OCI-LY7 (cell line): ENCODE measurements at regions not wholly inside any gene's neighbourhood (a gene's known extent, or its start where the extent isn't known, plus 50 kb on each side); places are given as distances from the start of the nearest gene placed in this dataset.

Source experiments
- BruUV-seq: library from RNA; stranded (reverse); fragments of 400-500 nt; replicated peaks from 2 replicates; lab custom pipeline; 2021; lab: Mats Ljungman, UMichigan
- CTCF ChIA-PET: fragments of 300-600 bp; sonication (Branson Sonifier 250); formaldehyde crosslinking; loops from one replicate; lab custom pipeline; 2022; ENCODE audit warnings: antibody characterized with exemption; ENCODE audit not compliant: unreplicated experiment; lab: Charles Lee
- POLR2A ChIA-PET: fragments of 300-600 bp; sonication (Branson Sonifier 250); formaldehyde crosslinking; loops from one replicate; lab custom pipeline; 2022; ENCODE audit warnings: antibody characterized with exemption; lab: Charles Lee
- DNase-seq: peaks from one replicate; pipeline ENCODE4 v3.0.0-alpha.2; 2015; ENCODE audit warnings: low spot score
- H2AFZ ChIP-seq: fragments of 200-600 bp; sonication (generic), shearing (Covaris generic); 2 replicates; pipeline ENCODE4 v1.6.1; 2014; ENCODE audit warnings: mild to moderate bottlenecking, antibody characterized with exemption, low read length, moderate library complexity
- H3K27ac ChIP-seq: fragments of 200-600 bp; sonication (generic); 2 replicates; pipeline ENCODE4 v1.5.1; 2014; ENCODE audit warnings: mixed run types, low read depth, mild to moderate bottlenecking, moderate library complexity, low read length, inconsistent platforms; ENCODE audit not compliant: poor library complexity, severe bottlenecking
- H3K36me3 ChIP-seq: fragments of 200-600 bp; sonication (generic); 2 replicates; pipeline ENCODE4 v1.6.1; 2014; ENCODE audit warnings: mild to moderate bottlenecking, antibody characterized with exemption, low read length, moderate library complexity, mixed read lengths; ENCODE audit not compliant: insufficient read depth
- H3K4me1 ChIP-seq: fragments of 200-600 bp; sonication (generic); 2 replicates; pipeline ENCODE4 v1.5.1; 2014; ENCODE audit warnings: mild to moderate bottlenecking, low read length; ENCODE audit not compliant: insufficient read depth, poor library complexity, severe bottlenecking
- H3K4me2 ChIP-seq: fragments of 200-600 bp; sonication (generic); 2 replicates; pipeline ENCODE4 v1.6.1; 2014; ENCODE audit warnings: mild to moderate bottlenecking, low read length
- H3K4me3 ChIP-seq: fragments of 200-600 bp; sonication (generic); 2 replicates; pipeline ENCODE4 v1.5.1; 2014; ENCODE audit warnings: mild to moderate bottlenecking, low read depth, low read length; ENCODE audit not compliant: poor library complexity, severe bottlenecking
- H3K79me2 ChIP-seq: fragments of 200-600 bp; sonication (generic); 2 replicates; pipeline ENCODE4 v1.6.1; 2016; ENCODE audit warnings: low read depth, mild to moderate bottlenecking, low read length, moderate library complexity, mixed read lengths; ENCODE audit not compliant: insufficient read depth
- H3K9me2 ChIP-seq: fragments of 200-600 bp; sonication (generic); 2 replicates; pipeline ENCODE4 v1.6.1; 2016; ENCODE audit warnings: mild to moderate bottlenecking, low read length, mixed read lengths; ENCODE audit not compliant: insufficient read depth
- H3K9me3 ChIP-seq: fragments of 200-600 bp; sonication (generic); 2 replicates; pipeline ENCODE4 v1.6.1; 2014; ENCODE audit warnings: mild to moderate bottlenecking, mixed run types, low read length, mixed read lengths
- H4K20me1 ChIP-seq: fragments of 200-600 bp; sonication (generic); 2 replicates; pipeline ENCODE4 v1.6.1; 2014; ENCODE audit warnings: mild to moderate bottlenecking, antibody characterized with exemption, low read length, moderate library complexity, mixed read lengths; ENCODE audit not compliant: insufficient read depth
- EZH2phosphoT487 ChIP-seq: fragments of 200-600 bp; sonication (generic); IDR thresholded peaks from 2 replicates; pipeline ENCODE4 v1.6.1; 2018; ENCODE audit warnings: low read depth, borderline replicate concordance, mild to moderate bottlenecking, mixed run types, antibody characterized with exemption, low read length, moderate library complexity, mixed read lengths
- intact Hi-C: fragments of 100-400 bp; cut with micrococcal nuclease; formaldehyde crosslinking; loops from one replicate; pipeline ENCODE4 v1.10.0; 2022; ENCODE audit not compliant: unreplicated experiment
- TF ChIP-seq, protein P1 (sequence below): fragments of 200-600 bp; sonication (generic); conservative IDR thresholded peaks from 2 replicates; pipeline ENCODE4 v1.5.1; 2014; ENCODE audit warnings: mild to moderate bottlenecking, antibody characterized with exemption, low read length, moderate library complexity, mixed read lengths

GRCh38 chr4:12145106-12145505, 716.4 kb upstream of the HS3ST1 start:
- Histone ChIP-seq H3K36me3 (no peaks in the 10 kb centered on the region), H2AFZ (no peak overlapping the region), H3K9me3 (no peaks in the 10 kb centered on the region), H3K9me2 (no peaks in the 10 kb centered on the region), H3K4me1 (no peaks in the 10 kb centered on the region), H3K4me3 (no peak overlapping the region), H3K4me2 (no peak overlapping the region), H3K27ac (no peak overlapping the region), H3K79me2 (no peaks in the 10 kb centered on the region), H4K20me1 (no peaks in the 10 kb centered on the region)
- POLR2A ChIA-PET, result no interaction called here
- no peak for TF ChIP-seq EZH2phosphoT487
- TF ChIP-seq, protein P1, sequence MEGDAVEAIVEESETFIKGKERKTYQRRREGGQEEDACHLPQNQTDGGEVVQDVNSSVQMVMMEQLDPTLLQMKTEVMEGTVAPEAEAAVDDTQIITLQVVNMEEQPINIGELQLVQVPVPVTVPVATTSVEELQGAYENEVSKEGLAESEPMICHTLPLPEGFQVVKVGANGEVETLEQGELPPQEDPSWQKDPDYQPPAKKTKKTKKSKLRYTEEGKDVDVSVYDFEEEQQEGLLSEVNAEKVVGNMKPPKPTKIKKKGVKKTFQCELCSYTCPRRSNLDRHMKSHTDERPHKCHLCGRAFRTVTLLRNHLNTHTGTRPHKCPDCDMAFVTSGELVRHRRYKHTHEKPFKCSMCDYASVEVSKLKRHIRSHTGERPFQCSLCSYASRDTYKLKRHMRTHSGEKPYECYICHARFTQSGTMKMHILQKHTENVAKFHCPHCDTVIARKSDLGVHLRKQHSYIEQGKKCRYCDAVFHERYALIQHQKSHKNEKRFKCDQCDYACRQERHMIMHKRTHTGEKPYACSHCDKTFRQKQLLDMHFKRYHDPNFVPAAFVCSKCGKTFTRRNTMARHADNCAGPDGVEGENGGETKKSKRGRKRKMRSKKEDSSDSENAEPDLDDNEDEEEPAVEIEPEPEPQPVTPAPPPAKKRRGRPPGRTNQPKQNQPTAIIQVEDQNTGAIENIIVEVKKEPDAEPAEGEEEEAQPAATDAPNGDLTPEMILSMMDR, result no peak
- intact Hi-C loops, result no loop called here
- BruUV-seq, result no TSS peak
- CTCF ChIA-PET, result no interaction called here
- DNase-seq, result no peak

DNA sequence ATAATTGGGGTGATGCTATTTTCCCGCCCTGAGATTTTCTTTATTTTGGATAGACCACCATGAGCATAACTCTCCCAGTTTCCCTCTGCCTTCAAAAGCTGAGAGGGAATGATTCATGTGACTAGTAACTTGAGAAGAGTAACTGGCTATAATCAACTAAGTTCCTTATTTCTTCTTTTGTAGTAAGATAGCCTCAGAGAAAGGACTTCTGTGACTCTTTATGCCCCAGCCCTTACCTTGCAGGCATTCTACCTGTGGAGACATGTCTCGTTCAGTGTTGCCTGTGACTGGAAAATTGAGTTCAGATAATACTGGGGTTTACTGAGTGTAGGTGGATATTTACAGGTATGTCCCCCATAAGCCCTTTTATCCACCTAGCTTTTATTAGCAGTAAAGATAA, 715.4 kb upstream of the HS3ST1 start:
- intact Hi-C loops, result no loop called here
- Histone ChIP-seq H2AFZ (no peak overlapping the region), H3K79me2 (no peaks in the 10 kb centered on the region), H3K27ac (no peak overlapping the region), H3K4me2 (no peak overlapping the region), H3K36me3 (no peaks in the 10 kb centered on the region), H3K4me1 (no peaks in the 10 kb centered on the region), H4K20me1 (no peaks in the 10 kb centered on the region), H3K4me3 (no peak overlapping the region), H3K9me3 (no peaks in the 10 kb centered on the region), H3K9me2 (no peaks in the 10 kb centered on the region)
- CTCF ChIA-PET, result no interaction called here
- DNase-seq, result no peak
- TF ChIP-seq, protein P1, result no peak
- TF ChIP-seq EZH2phosphoT487, result no peak
- no TSS peak for BruUV-seq
- POLR2A ChIA-PET, result no interaction called here

DNA sequence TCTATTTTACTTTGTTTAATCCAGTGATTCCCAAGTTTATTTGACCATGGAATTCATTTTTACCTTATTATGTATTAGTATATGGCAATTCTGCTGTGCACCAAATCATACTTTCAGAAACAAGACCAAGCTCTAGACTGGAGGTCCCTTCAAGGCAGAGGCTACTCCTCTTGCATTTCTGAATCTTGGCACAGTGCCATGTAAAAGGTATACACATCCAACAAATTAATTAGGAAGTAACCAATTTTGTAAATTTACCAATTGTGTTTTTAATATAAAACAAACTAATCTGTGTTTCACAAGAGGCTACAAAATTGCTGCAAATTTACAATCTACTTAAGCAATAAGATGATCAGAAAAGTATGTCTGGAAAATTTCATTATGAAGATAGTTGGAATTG, 712.2 kb upstream of the HS3ST1 start:
- Histone ChIP-seq H3K4me1 (no peaks in the 10 kb centered on the region), H3K9me2 (no peaks in the 10 kb centered on the region), H3K27ac (no peak overlapping the region), H3K4me2 (no peak overlapping the region), H3K36me3 (no peaks in the 10 kb centered on the region), H3K79me2 (no peaks in the 10 kb centered on the region), H4K20me1 (no peaks in the 10 kb centered on the region), H2AFZ (no peak overlapping the region), H3K4me3 (no peak overlapping the region), H3K9me3 (no peaks in the 10 kb centered on the region)
- ChIA-PET POLR2A (no interaction called here), CTCF (no interaction called here)
- no TSS peak for BruUV-seq
- intact Hi-C loops, result no loop called here
- no peak for DNase-seq
- TF ChIP-seq EZH2phosphoT487, result no peak
- TF ChIP-seq, protein P1, result no peak
